K562 (cell line): ENCODE measurements at regions not wholly inside any gene's neighbourhood (a gene's known extent, or its start where the extent isn't known, plus 50 kb on each side); places are given as distances from the start of the nearest gene placed in this dataset.

ENCODE experiments used
- KLF13 ChIP-seq: fragments of 450-650 bp; IDR thresholded peaks from 2 replicates; pipeline ENCODE4 v1.6.1; 2016; ENCODE audit warnings: missing genetic modification characterization, low read depth, mild to moderate bottlenecking, missing compliant biosample characterization, moderate library complexity, borderline replicate concordance
- POLR2H ChIP-seq: IDR thresholded peaks from 2 replicates; pipeline ENCODE4 v1.6.1; 2016; ENCODE audit warnings: missing genetic modification characterization, low read depth, mild to moderate bottlenecking, control low read depth, missing compliant biosample characterization, moderate library complexity
- ZNF592 ChIP-seq: fragments of 450-650 bp; IDR thresholded peaks from 2 replicates; pipeline ENCODE4 v1.6.1; 2017; ENCODE audit warnings: antibody characterized with exemption, mild to moderate bottlenecking
- ZSCAN32 ChIP-seq: fragments of 450-650 bp; formaldehyde crosslinking; IDR thresholded peaks from 2 replicates; pipeline ENCODE4 v1.4.0; 2020; ENCODE audit warnings: mild to moderate bottlenecking, moderate library complexity

- TF ChIP-seq POLR2H (tag), result peak; percentile 81
- TF ChIP-seq KLF13 (tag), result 0 out of 2 replicates have a peak, but pooled peaks have one; percentile 48
- TF ChIP-seq ZNF592, result peak; percentile 52
- TF ChIP-seq ZSCAN32 (CRISPR knock-in tag), result peak; percentile 75; the same call in 1 of the 2 replicates
These were observed 55.1 kb upstream of the ACSL3 start (continued) for GRCh38 chr2:222805591-222806304.
